GM12864 (cell line): ENCODE measurements at regions not wholly inside any gene's neighbourhood (a gene's known extent, or its start where the extent isn't known, plus 50 kb on each side); places are given as distances from the start of the nearest gene placed in this dataset.

Source experiments
- DNase-seq: peaks from one replicate; pipeline ENCODE4 v3.0.0-alpha.2; 2011; ENCODE audit warnings: low read depth
- H3K4me3 ChIP-seq: 2 replicates; pipeline ENCODE4 v1.5.1; 2011; ENCODE audit warnings: mild to moderate bottlenecking, low read depth, low read length, control low read depth
- TF ChIP-seq, protein P1 (sequence below): IDR thresholded peaks from 2 replicates; pipeline ENCODE4 v1.5.1; 2011; ENCODE audit warnings: low read depth, mild to moderate bottlenecking, moderate library complexity, low read length, control low read depth, inconsistent platforms; ENCODE audit errors: missing control alignments

GRCh38 chr5:58107704-58108103 is 352.2 kb downstream of the PLK2 start:
- no peak for DNase-seq
- TF ChIP-seq, protein P1, sequence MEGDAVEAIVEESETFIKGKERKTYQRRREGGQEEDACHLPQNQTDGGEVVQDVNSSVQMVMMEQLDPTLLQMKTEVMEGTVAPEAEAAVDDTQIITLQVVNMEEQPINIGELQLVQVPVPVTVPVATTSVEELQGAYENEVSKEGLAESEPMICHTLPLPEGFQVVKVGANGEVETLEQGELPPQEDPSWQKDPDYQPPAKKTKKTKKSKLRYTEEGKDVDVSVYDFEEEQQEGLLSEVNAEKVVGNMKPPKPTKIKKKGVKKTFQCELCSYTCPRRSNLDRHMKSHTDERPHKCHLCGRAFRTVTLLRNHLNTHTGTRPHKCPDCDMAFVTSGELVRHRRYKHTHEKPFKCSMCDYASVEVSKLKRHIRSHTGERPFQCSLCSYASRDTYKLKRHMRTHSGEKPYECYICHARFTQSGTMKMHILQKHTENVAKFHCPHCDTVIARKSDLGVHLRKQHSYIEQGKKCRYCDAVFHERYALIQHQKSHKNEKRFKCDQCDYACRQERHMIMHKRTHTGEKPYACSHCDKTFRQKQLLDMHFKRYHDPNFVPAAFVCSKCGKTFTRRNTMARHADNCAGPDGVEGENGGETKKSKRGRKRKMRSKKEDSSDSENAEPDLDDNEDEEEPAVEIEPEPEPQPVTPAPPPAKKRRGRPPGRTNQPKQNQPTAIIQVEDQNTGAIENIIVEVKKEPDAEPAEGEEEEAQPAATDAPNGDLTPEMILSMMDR: no peak
- no peak overlapping the region for H3K4me3 ChIP-seq

GRCh38 chr5:58106754-58107410 is 353.0 kb downstream of the PLK2 start:
- H3K4me3 ChIP-seq: no peak overlapping the region
- TF ChIP-seq, protein P1: no peak
- no peak for DNase-seq

DNA sequence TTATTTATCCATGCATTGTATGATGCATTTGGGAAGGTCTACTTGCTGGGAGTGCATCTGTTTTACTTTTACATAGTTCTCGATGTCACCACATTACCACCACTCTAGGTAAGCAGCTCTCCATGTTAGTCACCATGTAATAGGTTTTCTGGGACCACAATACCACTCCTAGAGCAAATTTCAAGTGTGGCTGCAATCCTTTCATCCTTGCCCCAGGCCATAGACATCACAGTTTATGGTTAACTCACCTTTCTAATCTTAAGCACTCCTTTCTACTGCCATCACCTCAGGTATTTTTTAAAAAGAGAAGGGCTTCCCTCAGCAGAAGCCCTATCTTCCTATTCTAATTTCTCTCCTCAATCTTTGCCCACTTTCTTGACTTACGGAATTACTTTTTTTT is 354.1 kb downstream of the PLK2 start:
- DNase-seq: no peak
- TF ChIP-seq, protein P1: no peak
- no peak overlapping the region for H3K4me3 ChIP-seq

GRCh38 chr5:58099257-58099656 is 360.6 kb downstream of the PLK2 start:
- H3K4me3 ChIP-seq: no peak overlapping the region
- TF ChIP-seq, protein P1: no peak
- DNase-seq: no peak

DNA sequence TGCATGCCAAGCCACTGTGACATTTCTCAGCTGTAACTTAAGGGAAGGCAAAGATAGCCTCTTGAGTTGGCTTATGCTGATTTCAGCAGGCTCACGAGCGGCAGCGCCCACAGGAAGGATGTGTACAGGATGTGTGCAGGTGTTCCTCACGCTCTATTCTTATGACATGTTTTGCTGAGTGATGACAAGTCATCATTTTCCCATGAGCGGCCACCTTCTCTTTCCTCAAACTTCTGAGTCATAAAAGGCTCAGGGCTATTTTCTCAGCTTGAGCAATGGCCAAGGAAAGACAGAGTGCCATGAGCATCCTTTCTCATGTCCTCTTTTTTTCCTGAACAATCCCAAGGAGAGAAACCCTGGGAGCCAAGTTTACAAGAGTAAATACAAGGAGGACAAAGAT is 365.9 kb downstream of the PLK2 start:
- H3K4me3 ChIP-seq: no peak overlapping the region
- DNase-seq: no peak
- TF ChIP-seq, protein P1: no peak

DNA sequence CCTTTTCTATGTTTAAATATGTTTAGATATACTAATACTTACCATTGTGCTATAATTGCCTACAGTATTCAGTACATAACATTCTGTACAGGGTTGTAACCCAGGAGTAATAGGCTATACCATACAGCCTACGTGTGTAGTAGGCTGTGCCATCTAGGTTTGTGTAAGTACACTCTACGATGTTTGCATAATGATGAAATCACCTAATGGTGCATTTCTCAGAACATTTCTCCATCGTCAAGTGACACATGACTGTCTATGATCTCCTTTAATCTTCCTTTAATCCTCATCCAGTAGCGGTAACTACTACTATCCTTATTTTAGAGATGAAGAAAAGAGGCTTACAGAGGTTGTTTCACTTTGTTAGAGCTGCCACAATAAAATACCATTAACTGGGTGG is 369.2 kb downstream of the PLK2 start:
- TF ChIP-seq, protein P1: no peak
- DNase-seq: no peak
- H3K4me3 ChIP-seq: no peak overlapping the region

- DNase-seq: no peak
- H3K4me3 ChIP-seq: no peak overlapping the region
- TF ChIP-seq, protein P1: no peak
These were observed 370.9 kb downstream of the PLK2 start for GRCh38 chr5:58088941-58089340.
